Medulla oblongata (tissue), 1 donor: ENCODE measurements at regions not wholly inside any gene's neighbourhood (a gene's known extent, or its start where the extent isn't known, plus 50 kb on each side); places are given as distances from the start of the nearest gene placed in this dataset.

Experiments used
- DNase-seq: peaks from one replicate; pipeline ENCODE4 v3.0.0-alpha.2; 2015; ENCODE audit errors: extremely low spot score

DNA sequence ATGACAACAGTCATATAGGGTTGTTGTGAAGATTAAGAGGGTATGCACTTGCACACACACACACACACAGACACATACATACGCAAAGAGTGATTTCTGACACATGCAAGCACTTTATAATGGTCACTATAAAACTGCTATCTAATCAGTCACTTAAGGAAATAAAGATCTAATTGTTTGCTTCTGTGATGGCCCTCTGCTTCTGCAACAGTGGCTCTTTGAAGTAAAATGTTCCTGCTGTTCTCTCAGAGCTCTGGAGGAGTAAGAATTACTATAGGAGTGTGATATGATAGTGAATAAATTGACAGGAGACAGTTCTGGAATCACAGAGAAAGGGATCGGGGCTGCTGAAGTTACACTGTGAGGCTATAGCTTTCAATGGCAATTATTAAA lies 494.5 kb upstream of the B3GALT2 start:
- DNase-seq: no peak

GRCh38 chr1:193680247-193680923 lies 494.0 kb upstream of the B3GALT2 start:
- no peak for DNase-seq

GRCh38 chr1:193677874-193678273 lies 491.5 kb upstream of the B3GALT2 start:
- DNase-seq: no peak

DNA sequence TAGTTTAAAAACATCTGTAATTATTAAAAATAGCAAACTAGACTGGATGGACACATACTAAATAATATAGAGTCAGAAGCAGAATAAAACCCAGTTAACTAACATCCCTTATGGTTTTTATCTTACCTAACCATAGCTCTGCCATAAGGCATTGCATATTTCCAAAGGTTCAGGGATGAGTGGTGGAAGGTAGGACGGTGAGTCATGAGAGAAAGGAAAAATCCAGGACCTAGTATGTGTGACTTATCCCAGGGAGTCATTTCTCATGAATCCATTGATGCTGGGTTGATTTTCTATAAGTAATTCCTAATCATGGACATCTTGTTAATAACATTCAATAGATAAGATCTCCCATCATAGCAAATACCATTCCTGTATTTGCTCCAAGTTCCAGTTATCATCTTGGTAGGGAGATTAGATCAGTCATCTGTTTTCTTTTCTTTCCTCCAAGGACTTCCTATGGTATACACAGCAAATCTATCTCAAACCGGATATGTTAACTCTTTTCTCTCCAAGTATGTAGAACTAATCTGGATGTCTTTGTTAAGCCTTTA lies 490.7 kb upstream of the B3GALT2 start:
- DNase-seq: no peak

DNA sequence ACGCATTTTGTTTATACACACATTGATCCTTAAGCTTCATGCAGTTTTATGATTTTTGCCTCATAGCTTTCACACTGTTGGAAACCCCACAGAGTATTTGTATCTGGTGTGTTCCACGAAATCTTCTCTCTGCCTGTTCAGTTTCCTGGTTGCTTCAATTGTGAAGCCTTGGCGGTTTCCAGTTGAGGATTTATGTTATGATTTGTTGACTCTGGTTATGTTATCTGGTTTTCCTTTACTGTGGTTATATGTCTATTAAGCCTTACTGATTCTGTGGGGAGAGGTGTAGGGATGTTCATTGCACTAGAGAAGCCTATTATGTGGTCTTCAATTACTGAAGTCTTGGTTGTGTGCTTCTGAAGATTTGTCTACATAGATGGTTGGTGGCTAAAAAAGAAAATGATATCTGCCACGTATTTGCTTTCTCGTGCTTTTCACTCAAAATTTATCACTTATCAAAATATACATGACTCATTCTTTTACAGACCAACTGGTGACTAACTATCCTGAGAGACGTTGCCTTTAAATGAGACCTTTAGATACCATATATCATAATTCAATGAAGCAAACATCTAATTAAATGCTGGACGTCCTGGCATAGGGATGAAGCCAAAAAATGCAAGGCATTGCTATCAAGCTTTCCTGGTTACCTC lies 488.0 kb upstream of the B3GALT2 start:
- no peak for DNase-seq

- DNase-seq: no peak
Measured at GRCh38 chr1:193666485-193667083, 480.2 kb upstream of the B3GALT2 start.

- no peak for DNase-seq
Measured at GRCh38 chr1:193663965-193664364, 477.6 kb upstream of the B3GALT2 start.

- DNase-seq: no peak
Measured at GRCh38 chr1:193662030-193662429, 475.6 kb upstream of the B3GALT2 start.

GRCh38 chr1:193661385-193661784 lies 475.0 kb upstream of the B3GALT2 start:
- DNase-seq: no peak

GRCh38 chr1:193660428-193660827 lies 474.0 kb upstream of the B3GALT2 start:
- DNase-seq: no peak

GRCh38 chr1:193658691-193659090 lies 472.3 kb upstream of the B3GALT2 start:
- peak; percentile 23 for DNase-seq

- no peak for DNase-seq
Measured at GRCh38 chr1:193658081-193658480, 471.7 kb upstream of the B3GALT2 start.

DNA sequence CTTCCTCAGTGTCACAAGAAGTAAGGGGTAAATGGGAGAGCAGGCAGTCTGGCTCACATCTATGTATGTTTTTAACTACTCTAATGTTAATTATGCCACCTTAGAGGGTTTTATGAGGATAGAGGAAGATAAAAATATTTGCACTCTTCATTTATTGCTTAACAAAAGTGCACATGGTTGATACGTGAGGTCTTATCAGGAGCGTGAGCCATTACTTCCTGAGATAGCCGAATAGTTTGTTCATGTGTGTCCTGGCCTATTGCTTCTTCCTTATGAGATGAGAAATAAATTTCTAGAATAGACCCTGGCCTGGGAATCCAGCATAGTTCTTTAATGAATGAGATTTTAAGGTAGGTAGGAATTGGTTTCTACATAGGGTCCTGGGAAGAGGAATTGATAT lies 471.1 kb upstream of the B3GALT2 start:
- DNase-seq: no peak

- no peak for DNase-seq
Measured at GRCh38 chr1:193656841-193657240, 470.4 kb upstream of the B3GALT2 start.

- no peak for DNase-seq
Measured at GRCh38 chr1:193654951-193655735, 468.7 kb upstream of the B3GALT2 start.

- DNase-seq: no peak
Measured at GRCh38 chr1:193649587-193649986, 463.2 kb upstream of the B3GALT2 start.

DNA sequence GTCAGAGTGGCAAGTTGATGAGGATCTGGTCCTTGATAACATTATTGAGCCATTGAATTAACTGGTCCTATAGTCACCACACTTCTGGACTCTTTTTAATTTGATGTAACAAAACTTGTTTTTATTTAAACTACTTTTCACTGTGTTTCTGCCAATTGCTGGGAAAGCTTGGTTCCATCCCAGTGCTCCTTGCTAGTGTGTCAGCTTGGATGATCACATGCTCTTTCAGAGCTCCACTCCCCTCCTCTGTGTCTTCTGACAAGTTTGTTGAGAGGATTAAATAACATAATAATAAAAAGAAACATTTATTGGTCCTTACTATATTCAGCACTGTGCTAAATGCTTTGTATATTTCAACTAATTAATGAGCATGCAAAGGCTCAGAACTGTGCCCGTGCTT lies 448.5 kb upstream of the B3GALT2 start:
- no peak for DNase-seq

- no peak for DNase-seq
Measured at GRCh38 chr1:193634470-193634869, 448.1 kb upstream of the B3GALT2 start.

GRCh38 chr1:193633991-193634390 lies 447.6 kb upstream of the B3GALT2 start:
- DNase-seq: no peak

DNA sequence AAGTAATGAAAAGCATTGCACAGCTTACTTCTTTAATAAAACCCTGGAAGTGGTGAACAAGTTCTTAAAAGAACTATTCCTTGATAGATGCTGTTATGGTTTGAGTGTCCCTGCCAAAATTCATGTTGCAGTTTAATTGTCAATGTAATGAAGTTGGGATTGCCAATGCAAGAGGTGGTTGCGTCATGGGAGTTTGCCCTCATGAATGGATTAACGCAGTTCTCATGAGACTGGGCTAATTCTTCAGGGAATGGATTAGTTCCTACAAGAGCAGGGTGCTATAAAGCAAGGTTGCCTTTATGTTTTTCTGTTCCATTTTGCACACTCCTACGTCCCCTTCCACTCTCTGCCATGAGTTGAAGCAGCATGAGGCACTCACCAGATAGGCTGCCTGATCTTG lies 446.7 kb upstream of the B3GALT2 start:
- no peak for DNase-seq

- no peak for DNase-seq
Measured at GRCh38 chr1:193631306-193631705, 444.9 kb upstream of the B3GALT2 start.

DNA sequence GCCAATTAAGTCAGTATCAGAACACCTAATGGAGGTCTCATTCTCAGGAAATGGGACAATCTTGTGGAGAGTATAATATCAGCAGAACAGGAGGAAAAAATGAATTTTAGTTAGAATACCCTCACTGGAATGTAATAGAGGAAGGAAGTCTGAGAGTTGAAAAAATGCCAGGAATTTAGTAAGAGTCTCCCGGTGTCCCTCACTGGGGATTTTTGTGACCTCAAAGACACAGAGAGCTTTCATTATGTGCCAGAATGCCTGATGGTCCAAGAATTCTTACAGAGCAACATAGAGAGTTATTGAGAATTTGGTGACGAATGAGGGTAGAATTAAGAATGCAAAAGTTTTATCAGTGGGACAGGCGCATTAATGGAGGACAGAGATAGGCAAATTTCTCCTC lies 443.5 kb upstream of the B3GALT2 start:
- no peak for DNase-seq
